Activated CD8-positive, alpha-beta memory T cell treated with anti-CD3 and anti-CD28 coated beads, Interleukin-2, amount 50 U/mL, for 1 hour (primary cell): ENCODE measurements at regions not wholly inside any gene's neighbourhood (a gene's known extent, or its start where the extent isn't known, plus 50 kb on each side); places are given as distances from the start of the nearest gene placed in this dataset.

ENCODE experiments used
- DNase-seq: peaks from one replicate; pipeline ENCODE4 v3.0.0-alpha.2; 2020; ENCODE audit errors: extremely low read depth

GRCh38 chr1:221201773-221202172 is 322.5 kb downstream of the HLX start:
- no peak for DNase-seq

GRCh38 chr1:221203224-221204054 is 324.2 kb downstream of the HLX start:
- peak; percentile 3 for DNase-seq

- no peak for DNase-seq
Measured at GRCh38 chr1:221204055-221204833, 325.0 kb downstream of the HLX start.

DNA sequence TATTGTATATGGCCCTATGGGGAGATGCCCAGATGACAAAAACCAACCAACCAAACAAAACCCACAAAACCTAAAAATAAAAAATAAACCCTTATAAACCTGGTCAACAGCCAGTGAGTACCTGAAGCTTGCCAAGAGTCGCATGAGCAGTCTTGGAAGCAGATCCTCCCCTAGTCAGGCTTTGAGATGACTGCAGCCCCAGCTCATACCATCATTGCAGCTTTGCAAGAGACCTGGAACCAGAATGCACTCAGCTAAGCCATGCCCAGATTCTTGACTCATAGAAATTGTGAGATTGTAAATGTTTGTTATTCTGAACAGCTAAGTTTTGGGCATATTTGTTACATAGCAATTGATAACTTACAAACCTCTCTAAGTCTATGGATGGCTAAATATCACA is 326.8 kb downstream of the HLX start:
- no peak for DNase-seq

GRCh38 chr1:221212926-221213325 is 333.7 kb downstream of the HLX start:
- no peak for DNase-seq

- DNase-seq = no peak
Measured at GRCh38 chr1:221217029-221217428, 337.8 kb downstream of the HLX start.

- no peak for DNase-seq
Measured at GRCh38 chr1:221223281-221223680, 344.0 kb downstream of the HLX start.

GRCh38 chr1:221227460-221227859 is 348.2 kb downstream of the HLX start:
- no peak for DNase-seq

- DNase-seq = no peak
Measured at GRCh38 chr1:221227872-221228337, 348.7 kb downstream of the HLX start.

DNA sequence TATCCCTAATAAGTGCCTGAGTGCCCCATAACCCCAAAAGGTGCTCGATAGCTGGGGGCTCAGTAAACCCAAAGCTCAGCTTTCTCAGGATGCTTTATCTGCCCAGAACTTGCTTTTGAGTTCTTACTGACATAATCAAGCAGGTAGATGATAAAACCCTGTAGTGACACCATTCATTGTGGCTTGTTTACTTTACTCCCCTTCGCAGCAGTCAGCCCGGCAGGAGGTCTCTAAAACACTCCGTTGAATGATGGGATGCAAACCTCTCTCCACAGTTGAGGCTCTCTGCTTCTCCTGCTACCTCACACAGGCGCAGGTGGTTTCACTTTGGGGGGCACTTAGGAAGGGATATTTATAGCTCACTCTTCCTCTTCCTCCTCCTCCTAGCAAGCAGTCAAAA is 349.4 kb downstream of the HLX start:
- no peak for DNase-seq

DNA sequence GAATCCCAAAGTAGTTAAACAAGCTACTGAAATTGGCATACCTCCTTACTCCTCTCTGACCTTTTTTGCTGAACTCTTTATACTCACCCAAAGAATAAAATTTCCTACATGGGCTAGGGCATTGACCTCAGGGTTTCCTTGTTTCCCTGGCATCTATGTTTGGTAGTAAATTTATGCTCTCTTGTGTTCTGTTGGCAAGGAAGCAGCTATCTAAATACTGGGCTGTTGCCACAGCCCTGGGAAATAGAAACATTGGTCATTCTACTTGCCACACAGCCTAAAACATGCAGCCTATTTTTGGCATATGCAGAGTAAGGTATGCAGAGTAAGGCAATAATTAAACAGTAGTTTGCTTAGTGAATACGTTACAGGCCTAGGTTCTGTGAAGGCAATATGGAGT is 351.4 kb downstream of the HLX start:
- no peak for DNase-seq

DNA sequence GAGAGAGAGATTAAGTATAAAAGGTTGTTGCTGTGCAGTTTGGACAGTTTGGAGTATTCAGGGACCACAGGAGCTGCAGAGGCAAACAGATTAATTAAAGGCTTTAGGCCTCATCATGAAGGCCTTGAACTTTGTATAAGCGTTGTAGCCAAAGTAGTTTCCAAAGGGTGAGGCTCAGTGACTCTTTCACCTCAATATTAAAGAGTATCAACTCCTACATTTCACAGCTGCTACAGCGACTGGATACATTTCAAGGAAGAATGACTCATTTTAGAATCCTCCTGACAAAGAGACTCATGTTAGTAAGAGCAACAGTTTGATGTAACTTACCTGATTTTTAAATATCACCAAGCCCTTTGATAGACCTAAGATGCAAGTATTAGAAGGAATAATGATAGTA is 355.5 kb downstream of the HLX start:
- no peak for DNase-seq

GRCh38 chr1:221237587-221237986 is 358.3 kb downstream of the HLX start:
- DNase-seq = no peak

- no peak for DNase-seq
Measured at GRCh38 chr1:221239181-221239580, 359.9 kb downstream of the HLX start.

GRCh38 chr1:221239792-221240191 is 360.5 kb downstream of the HLX start:
- DNase-seq = no peak

DNA sequence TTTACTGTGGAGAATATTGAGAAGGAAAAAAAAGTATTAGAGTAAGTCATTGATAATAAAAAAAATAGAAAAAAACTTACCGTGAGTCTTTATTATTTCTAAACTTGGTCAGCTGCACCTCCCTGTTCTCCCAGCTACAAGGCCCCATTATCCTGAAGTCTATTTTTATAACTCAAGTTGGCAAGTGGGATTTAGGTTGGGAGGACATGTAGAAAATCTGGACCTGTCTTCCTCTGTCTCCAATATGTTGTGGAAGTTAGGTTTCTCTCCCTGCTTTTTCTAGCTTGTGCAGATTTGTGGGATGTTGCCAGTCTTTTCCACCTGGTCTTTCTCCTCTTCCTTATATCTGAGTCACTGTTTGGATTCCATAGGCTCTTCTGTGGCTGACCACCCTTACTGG is 361.4 kb downstream of the HLX start:
- no peak for DNase-seq

- no peak for DNase-seq
Measured at GRCh38 chr1:221241157-221241556, 361.9 kb downstream of the HLX start.

GRCh38 chr1:221241592-221241991 is 362.3 kb downstream of the HLX start:
- no peak for DNase-seq

GRCh38 chr1:221246067-221246466 is 366.8 kb downstream of the HLX start:
- DNase-seq = no peak

GRCh38 chr1:221246628-221247415 is 367.6 kb downstream of the HLX start:
- DNase-seq = no peak

DNA sequence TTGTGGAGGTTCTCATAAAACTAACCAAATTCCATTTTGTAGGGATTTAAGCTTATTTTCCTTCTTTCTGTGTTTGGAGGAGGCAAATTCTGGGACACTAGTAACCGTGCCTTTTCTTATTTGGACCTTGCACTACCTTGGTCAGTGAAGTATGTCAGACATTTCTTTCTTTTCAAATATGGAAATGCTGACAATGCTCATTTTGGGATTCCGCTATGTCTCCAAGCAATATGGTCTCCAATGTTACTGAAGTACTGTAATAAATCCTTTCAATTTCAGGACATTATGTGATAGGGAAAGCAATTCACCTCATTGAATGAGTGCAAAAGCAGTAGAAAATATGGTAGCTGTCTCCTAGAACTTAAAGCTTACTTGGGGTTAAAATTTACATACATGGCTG is 372.3 kb downstream of the HLX start:
- DNase-seq = no peak

- no peak for DNase-seq
Measured at GRCh38 chr1:221254813-221255212, 375.6 kb downstream of the HLX start.
